HCT116 (cell line): ENCODE measurements at regions not wholly inside any gene's neighbourhood (a gene's known extent, or its start where the extent isn't known, plus 50 kb on each side); places are given as distances from the start of the nearest gene placed in this dataset.

Source experiments
- CBX3 ChIP-seq: IDR thresholded peaks from 2 replicates; pipeline ENCODE4 v1.6.1; 2012; ENCODE audit warnings: low read depth
- JUND ChIP-seq: IDR thresholded peaks from 2 replicates; pipeline ENCODE4 v1.6.1; 2012
- POLR2A ChIP-seq: IDR thresholded peaks from 2 replicates; pipeline ENCODE4 v1.7.0; 2011; ENCODE audit warnings: borderline replicate concordance; ENCODE audit not compliant: insufficient read depth, insufficient read length; ENCODE audit errors: extremely low read depth
- POLR2AphosphoS5 ChIP-seq: IDR thresholded peaks from 2 replicates; pipeline ENCODE4 v1.6.1; 2011; ENCODE audit warnings: mild to moderate bottlenecking, low read depth, low read length, moderate library complexity
- ZNF274 ChIP-seq: fragments of 200-500 bp; sonication (Bioruptor generic); IDR thresholded peaks from 2 replicates; pipeline ENCODE4 v1.6.1; 2014; ENCODE audit warnings: mild to moderate bottlenecking, low read depth, low read length, inconsistent platforms
- TF ChIP-seq, protein P1 (sequence below), 3 experiments: fragments of 200-600 bp in 1 of 3; sonication (generic) in 1 of 3; IDR thresholded peaks in 2 of 3; conservative IDR thresholded peaks in 1 of 3; 2 replicates each; pipeline ENCODE4 v1.5.1; 2012 to 2017; ENCODE audit warnings: low read depth in 2 of 3, low read length in 2 of 3, antibody characterized with exemption in 1 of 3, borderline replicate concordance in 1 of 3, control low read depth in 1 of 3, mild to moderate bottlenecking in 1 of 3, mixed read lengths in 1 of 3, mixed run types in 1 of 3, moderate library complexity in 1 of 3; ENCODE audit not compliant: insufficient read depth in 1 of 3
- TF ChIP-seq, protein P2 (sequence below): IDR thresholded peaks from 2 replicates; pipeline ENCODE4 v1.6.1; 2011; ENCODE audit warnings: mild to moderate bottlenecking, low read length, moderate library complexity; ENCODE audit not compliant: insufficient replicate concordance; ENCODE audit errors: extremely low read depth

DNA sequence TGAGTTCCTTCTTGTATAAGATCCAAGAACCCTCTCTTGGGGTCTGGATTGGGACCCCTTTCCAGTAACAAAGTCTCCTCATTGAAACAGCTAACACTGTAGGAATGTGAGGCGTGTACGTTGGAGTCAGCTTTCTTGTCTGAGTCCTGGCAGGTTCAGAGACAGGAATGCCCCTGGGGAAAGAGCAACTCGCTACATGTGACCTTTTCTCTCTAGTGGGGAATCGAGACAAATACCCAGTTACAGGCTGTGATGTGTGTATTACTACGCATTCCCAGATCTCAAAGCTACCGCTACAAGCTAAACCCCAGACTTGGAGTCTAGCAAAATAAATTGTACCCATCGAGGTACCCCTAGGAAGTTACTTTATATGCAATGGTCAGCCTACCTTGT is 85.6 kb upstream of the FRMD4A start:
- TF ChIP-seq, protein P1, sequence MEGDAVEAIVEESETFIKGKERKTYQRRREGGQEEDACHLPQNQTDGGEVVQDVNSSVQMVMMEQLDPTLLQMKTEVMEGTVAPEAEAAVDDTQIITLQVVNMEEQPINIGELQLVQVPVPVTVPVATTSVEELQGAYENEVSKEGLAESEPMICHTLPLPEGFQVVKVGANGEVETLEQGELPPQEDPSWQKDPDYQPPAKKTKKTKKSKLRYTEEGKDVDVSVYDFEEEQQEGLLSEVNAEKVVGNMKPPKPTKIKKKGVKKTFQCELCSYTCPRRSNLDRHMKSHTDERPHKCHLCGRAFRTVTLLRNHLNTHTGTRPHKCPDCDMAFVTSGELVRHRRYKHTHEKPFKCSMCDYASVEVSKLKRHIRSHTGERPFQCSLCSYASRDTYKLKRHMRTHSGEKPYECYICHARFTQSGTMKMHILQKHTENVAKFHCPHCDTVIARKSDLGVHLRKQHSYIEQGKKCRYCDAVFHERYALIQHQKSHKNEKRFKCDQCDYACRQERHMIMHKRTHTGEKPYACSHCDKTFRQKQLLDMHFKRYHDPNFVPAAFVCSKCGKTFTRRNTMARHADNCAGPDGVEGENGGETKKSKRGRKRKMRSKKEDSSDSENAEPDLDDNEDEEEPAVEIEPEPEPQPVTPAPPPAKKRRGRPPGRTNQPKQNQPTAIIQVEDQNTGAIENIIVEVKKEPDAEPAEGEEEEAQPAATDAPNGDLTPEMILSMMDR (IDR thresholded peaks at IDR 0.05 in 2 of 3, conservative IDR thresholded peaks at IDR 0.05 in 1 of 3; ENCODE audit: borderline replicate concordance in 1 of 3, insufficient read depth in 1 of 3, low read depth in 2 of 3, low read length in 2 of 3), result no peak
- no peak for TF ChIP-seq POLR2AphosphoS5
- TF ChIP-seq, protein P2, sequence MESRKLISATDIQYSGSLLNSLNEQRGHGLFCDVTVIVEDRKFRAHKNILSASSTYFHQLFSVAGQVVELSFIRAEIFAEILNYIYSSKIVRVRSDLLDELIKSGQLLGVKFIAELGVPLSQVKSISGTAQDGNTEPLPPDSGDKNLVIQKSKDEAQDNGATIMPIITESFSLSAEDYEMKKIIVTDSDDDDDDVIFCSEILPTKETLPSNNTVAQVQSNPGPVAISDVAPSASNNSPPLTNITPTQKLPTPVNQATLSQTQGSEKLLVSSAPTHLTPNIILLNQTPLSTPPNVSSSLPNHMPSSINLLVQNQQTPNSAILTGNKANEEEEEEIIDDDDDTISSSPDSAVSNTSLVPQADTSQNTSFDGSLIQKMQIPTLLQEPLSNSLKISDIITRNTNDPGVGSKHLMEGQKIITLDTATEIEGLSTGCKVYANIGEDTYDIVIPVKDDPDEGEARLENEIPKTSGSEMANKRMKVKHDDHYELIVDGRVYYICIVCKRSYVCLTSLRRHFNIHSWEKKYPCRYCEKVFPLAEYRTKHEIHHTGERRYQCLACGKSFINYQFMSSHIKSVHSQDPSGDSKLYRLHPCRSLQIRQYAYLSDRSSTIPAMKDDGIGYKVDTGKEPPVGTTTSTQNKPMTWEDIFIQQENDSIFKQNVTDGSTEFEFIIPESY, result no peak
- no peak for TF ChIP-seq POLR2A
- TF ChIP-seq JUND, result no peak
- no peak for TF ChIP-seq ZNF274
- TF ChIP-seq CBX3, result no peak
